Lower lobe of right lung (tissue), 2 donors: ENCODE measurements at regions not wholly inside any gene's neighbourhood (a gene's known extent, or its start where the extent isn't known, plus 50 kb on each side); places are given as distances from the start of the nearest gene placed in this dataset.

Experiments used
- ATAC-seq, 2 donors: fragments of 200-7000 bp; cut with Tn5 transposase; one replicate each; pipeline ENCODE4 v1.9.1; 2020 to 2022; ENCODE audit warnings: mild to moderate bottlenecking in 2 of 2, moderate library complexity in 2 of 2
- DNase-seq: peaks from one replicate; pipeline ENCODE4 v3.0.0-alpha.2; 2020
- H3K27ac ChIP-seq: fragments of 200-600 bp; one replicate; pipeline ENCODE4 v1.8.0; 2022
- H3K27me3 ChIP-seq: fragments of 200-600 bp; one replicate; pipeline ENCODE4 v1.8.0; 2022; ENCODE audit warnings: low read depth
- H3K36me3 ChIP-seq: fragments of 200-600 bp; one replicate; pipeline ENCODE4 v1.8.0; 2022; ENCODE audit warnings: mild to moderate bottlenecking
- H3K4me1 ChIP-seq: fragments of 200-600 bp; one replicate; pipeline ENCODE4 v1.8.0; 2022
- H3K4me3 ChIP-seq: fragments of 200-600 bp; one replicate; pipeline ENCODE4 v1.8.0; 2022; ENCODE audit warnings: mild to moderate bottlenecking
- H3K9me3 ChIP-seq: fragments of 200-600 bp; one replicate; pipeline ENCODE4 v1.8.0; 2022
- intact Hi-C: fragments of 100-400 bp; cut with DNase I; formaldehyde crosslinking; loops from one replicate; pipeline ENCODE4 v1.11.0; 2022
- TF ChIP-seq, protein P1 (sequence below): fragments of 200-600 bp; IDR thresholded peaks from one replicate; pipeline ENCODE4 v1.8.0; 2022; ENCODE audit warnings: antibody characterized with exemption, mild to moderate bottlenecking
- donor health status: DM: no; HTN: yes; CAD: no; lungs with severe emphysema.

GRCh38 chr12:85445060-85445938 lies 165.3 kb downstream of the ALX1 start:
- TF ChIP-seq, protein P1, sequence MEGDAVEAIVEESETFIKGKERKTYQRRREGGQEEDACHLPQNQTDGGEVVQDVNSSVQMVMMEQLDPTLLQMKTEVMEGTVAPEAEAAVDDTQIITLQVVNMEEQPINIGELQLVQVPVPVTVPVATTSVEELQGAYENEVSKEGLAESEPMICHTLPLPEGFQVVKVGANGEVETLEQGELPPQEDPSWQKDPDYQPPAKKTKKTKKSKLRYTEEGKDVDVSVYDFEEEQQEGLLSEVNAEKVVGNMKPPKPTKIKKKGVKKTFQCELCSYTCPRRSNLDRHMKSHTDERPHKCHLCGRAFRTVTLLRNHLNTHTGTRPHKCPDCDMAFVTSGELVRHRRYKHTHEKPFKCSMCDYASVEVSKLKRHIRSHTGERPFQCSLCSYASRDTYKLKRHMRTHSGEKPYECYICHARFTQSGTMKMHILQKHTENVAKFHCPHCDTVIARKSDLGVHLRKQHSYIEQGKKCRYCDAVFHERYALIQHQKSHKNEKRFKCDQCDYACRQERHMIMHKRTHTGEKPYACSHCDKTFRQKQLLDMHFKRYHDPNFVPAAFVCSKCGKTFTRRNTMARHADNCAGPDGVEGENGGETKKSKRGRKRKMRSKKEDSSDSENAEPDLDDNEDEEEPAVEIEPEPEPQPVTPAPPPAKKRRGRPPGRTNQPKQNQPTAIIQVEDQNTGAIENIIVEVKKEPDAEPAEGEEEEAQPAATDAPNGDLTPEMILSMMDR = no peak
- H3K36me3 ChIP-seq = no peaks in the 10 kb centered on the region
- H3K27ac ChIP-seq = no peak overlapping the region
- no peaks in the 10 kb centered on the region for H3K27me3 ChIP-seq
- no peak for ATAC-seq
- H3K9me3 ChIP-seq = no peaks in the 10 kb centered on the region
- peaks cover 4% of the 10 kb centered on the region for H3K4me1 ChIP-seq
- no peak for DNase-seq
- intact Hi-C loops = no loop called here
- no peak overlapping the region for H3K4me3 ChIP-seq

DNA sequence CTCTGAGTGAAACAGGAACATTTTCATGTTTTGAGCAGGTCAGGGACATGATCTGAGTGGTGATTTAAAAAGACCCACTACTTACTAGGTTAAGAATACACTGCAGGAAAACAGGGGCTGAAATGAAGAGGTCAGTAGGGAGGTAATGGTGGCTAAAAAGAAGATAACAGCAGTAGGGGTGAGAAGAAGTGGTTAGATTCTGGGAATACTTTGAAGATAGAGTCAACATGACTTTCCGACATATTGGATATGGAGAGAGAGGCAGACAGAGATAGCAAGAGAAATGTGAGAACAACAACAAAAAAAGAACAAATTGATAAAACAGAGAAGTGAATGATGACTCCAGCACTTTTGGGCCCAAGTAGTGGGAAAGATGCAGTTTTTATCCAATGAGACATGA lies 168.0 kb downstream of the ALX1 start:
- Histone ChIP-seq H3K36me3 (no peaks in the 10 kb centered on the region), H3K9me3 (no peaks in the 10 kb centered on the region), H3K27ac (no peak overlapping the region), H3K4me1 (no peaks in the 10 kb centered on the region), H3K27me3 (no peaks in the 10 kb centered on the region), H3K4me3 (no peak overlapping the region)
- ATAC-seq (no peak), DNase-seq (no peak)
- TF ChIP-seq, protein P1 = no peak
- intact Hi-C loops = no loop called here

GRCh38 chr12:85448548-85449139 lies 168.6 kb downstream of the ALX1 start:
- Histone ChIP-seq H3K36me3 (no peaks in the 10 kb centered on the region), H3K27ac (no peak overlapping the region), H3K9me3 (no peaks in the 10 kb centered on the region), H3K4me1 (no peaks in the 10 kb centered on the region), H3K4me3 (no peak overlapping the region), H3K27me3 (no peaks in the 10 kb centered on the region)
- DNase-seq (no peak), ATAC-seq (no peak)
- TF ChIP-seq, protein P1 = peak; percentile 28
- intact Hi-C loops = no loop called here

DNA sequence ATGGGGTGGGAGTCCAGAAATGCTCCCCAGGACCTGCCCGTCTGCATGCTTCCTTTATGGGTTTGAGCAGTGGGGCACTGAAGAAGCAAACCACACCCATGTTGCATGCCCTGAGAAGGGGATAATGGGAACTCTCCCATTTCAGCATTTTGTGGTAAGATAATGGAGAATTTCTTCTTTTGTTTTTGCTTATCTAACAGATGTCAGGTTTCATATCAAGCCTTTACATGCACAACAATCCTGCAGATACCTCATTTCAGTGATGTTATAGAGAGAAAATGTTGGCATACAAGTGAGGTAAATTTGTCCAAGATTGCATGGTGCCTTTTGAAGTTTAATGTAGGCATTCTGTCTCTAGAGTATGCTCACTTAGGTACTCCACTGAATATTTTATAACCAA lies 177.0 kb downstream of the ALX1 start:
- Histone ChIP-seq H3K4me3 (no peak overlapping the region), H3K27me3 (no peaks in the 10 kb centered on the region), H3K27ac (no peak overlapping the region), H3K4me1 (no peaks in the 10 kb centered on the region), H3K36me3 (no peaks in the 10 kb centered on the region), H3K9me3 (no peaks in the 10 kb centered on the region)
- intact Hi-C loops = no loop called here
- DNase-seq (no peak), ATAC-seq (no peak)
- TF ChIP-seq, protein P1 = no peak

GRCh38 chr12:85461127-85461526 lies 181.1 kb downstream of the ALX1 start:
- no peak overlapping the region for H3K27ac ChIP-seq
- H3K36me3 ChIP-seq = no peaks in the 10 kb centered on the region
- H3K27me3 ChIP-seq = peaks cover 2% of the 10 kb centered on the region
- no peaks in the 10 kb centered on the region for H3K4me1 ChIP-seq
- ATAC-seq (no peak), DNase-seq (no peak)
- no peaks in the 10 kb centered on the region for H3K9me3 ChIP-seq
- TF ChIP-seq, protein P1 = no peak
- intact Hi-C loops = no loop called here
- H3K4me3 ChIP-seq = no peak overlapping the region
